Heart right ventricle (tissue), 16 donors: ENCODE measurements at regions not wholly inside any gene's neighbourhood (a gene's known extent, or its start where the extent isn't known, plus 50 kb on each side); places are given as distances from the start of the nearest gene placed in this dataset.
A peak's percentile ranks its signal among the peaks of the same experiment; 100 is the strongest.

ENCODE experiments used
- ATAC-seq, 8 donors: fragments of 200-7000 bp; cut with Tn5 transposase; one replicate each; pipeline ENCODE4 v1.9.1; 2020; ENCODE audit warnings: mild to moderate bottlenecking in 8 of 8, moderate library complexity in 8 of 8, moderate number of reproducible peaks in 1 of 8
- DNase-seq, 2 donors: peaks; one replicate each; pipeline ENCODE4 v3.0.0-alpha.2; 2020
- H3K27ac ChIP-seq, 10 donors: fragments of 200-600 bp; sonication (generic) in 2 of 10; one replicate each; pipeline versions ENCODE4 v1.5.0 to v1.8.0; 2020 to 2022; ENCODE audit warnings: mild to moderate bottlenecking in 3 of 10
- H3K27me3 ChIP-seq, 7 donors: fragments of 200-600 bp; one replicate each; pipeline ENCODE4 v1.8.0; 2021 to 2022; ENCODE audit warnings: mild to moderate bottlenecking in 2 of 7
- H3K36me3 ChIP-seq, 9 donors: fragments of 200-600 bp; sonication (generic) in 1 of 9; one replicate each; pipeline versions ENCODE4 v1.5.0 to v1.8.0; 2020 to 2022; ENCODE audit warnings: mild to moderate bottlenecking in 2 of 9
- H3K4me1 ChIP-seq, 9 donors: fragments of 200-600 bp; sonication (generic) in 1 of 9; one replicate each; pipeline versions ENCODE4 v1.5.0 to v1.8.0; 2020 to 2022; ENCODE audit warnings: mild to moderate bottlenecking in 4 of 9
- H3K4me3 ChIP-seq, 10 donors: fragments of 200-600 bp; sonication (generic) in 2 of 10; one replicate each; pipeline versions ENCODE4 v1.5.0 to v1.8.0; 2020 to 2022; ENCODE audit warnings: mild to moderate bottlenecking in 7 of 10, moderate library complexity in 2 of 10
- H3K9me3 ChIP-seq, 11 donors: fragments of 200-600 bp in 10 of 11; sonication (generic) in 2 of 11; one replicate each; pipeline versions ENCODE4 v1.5.0 to v1.8.0; 2013 to 2022; ENCODE audit warnings: mild to moderate bottlenecking in 2 of 11, control low read depth in 1 of 11, moderate library complexity in 1 of 11
- CTCF ChIP-seq, 9 donors: fragments of 200-600 bp; sonication (generic) in 2 of 9; IDR thresholded peaks; one replicate each; pipeline versions ENCODE4 v1.5.0 to v1.8.0; 2021 to 2022; ENCODE audit warnings: antibody characterized with exemption in 9 of 9, mild to moderate bottlenecking in 5 of 9, moderate library complexity in 1 of 9
- WGBS, 2 donors: extraction: QIAGEN DNeasy Blood & Tissue Kit; methylation state at CpG; one replicate each; pipeline ENCODE4 v1.1.7; 2013; ENCODE audit warnings: inconsistent platforms in 1 of 2; 5-methylcytosine and 5-hydroxymethylcytosine counted together
- intact Hi-C, 10 donors: fragments of 100-400 bp; cut with DNase I; formaldehyde crosslinking; loops; one replicate each; pipeline versions ENCODE4 v1.11.1 to v1.14.2; 2022
- donor health status: Arrhythmogenic right ventricular cardiomyopathy.
- donor health status: ischemic (EF 13 %, LVEDD 7.1; RV severe dilation, severe dysfunction).
- donor health status: healthy with polysubstance abuse.
- donor health status: DM: no; HTN: yes; CAD: no.
- donor health status: DM: no; HTN: no; CAD: no.
- donor health status: ischemic (EF 25% LVEDD 6.9; RV normal size, moderate dysfunction).
- donor health status: ischemic (EF 25% LVEDD 5.7; RV mildly dilated, moderate dysfunction).
- donor health status: healthy.
- donor health status: DM: yes; HTN: yes; CAD: no.
- donor health status: Ischemic cardiomyopathy.
- donor health status: ischemic (EF 35%, LVEDD 5.7; RV mildly dilated, moderate dysfunction).
- donor health status: nonischemic (EF 11% LVEDD 7.7; RV severe dilation, severe dysfunction).
- donor health status: DM: yes; HTN: yes; CAD: no.
- donor health status: PGD.
- donor health status: ischemic (EF 29% LVEDD 5.4; RV normal size, mild dysfunction).
- donor health status: nonischemic (EF 23%, LVEDD 6.1; RV moderate dilation, normal function).

GRCh38 chr6:111997853-111998208 is 56.1 kb upstream of the CCN6 start:
- peaks cover 0 to 18% (median 6%) of the 10 kb centered on the region in 9 donors for H3K4me1 ChIP-seq
- whole genome bisulfite sequencing, 2 donors, result 64 to 74% methylated on average over 6 of the region's 6 CpGs
- peak overlapping the region in 9 of 10 donors; percentile 15 to 65 (median 48) for H3K27ac ChIP-seq
- no peaks in the 10 kb centered on the region for H3K9me3 ChIP-seq
- DNase-seq (peak; percentile 24 to 44), ATAC-seq (peak; percentile 48 to 80 (median 64))
- intact Hi-C loops, result loop anchor here (1.0 to 10.0 kb wide), 11 partner anchors 44 to 289 kb away; partner anchors contain the start of gene FYN (in 7 of the 10)
- H3K36me3 ChIP-seq, result no peaks in the 10 kb centered on the region
- H3K4me3 ChIP-seq, result peak overlapping the region in 6 of 10 donors; percentile 6 to 33 (median 26)
- peaks cover 0 to 4% (median 0%) of the 10 kb centered on the region in 7 donors for H3K27me3 ChIP-seq
- TF ChIP-seq CTCF (IDR thresholded peaks at IDR 0.05), result no peak

GRCh38 chr6:112002307-112002706 is 51.6 kb upstream of the CCN6 start:
- 94 to 98% methylated on average over 1 of the region's 1 CpG for WGBS, 2 donors
- Histone ChIP-seq H3K4me3 (no peak overlapping the region), H3K27ac (no peak overlapping the region), H3K36me3 (no peaks in the 10 kb centered on the region), H3K4me1 (peaks cover 0 to 24% (median 6%) of the 10 kb centered on the region in 9 donors), H3K9me3 (no peaks in the 10 kb centered on the region), H3K27me3 (peaks cover 0 to 4% (median 0%) of the 10 kb centered on the region in 7 donors)
- ATAC-seq, result no peak
- DNase-seq, result no peak
- no peak for TF ChIP-seq CTCF (IDR thresholded peaks at IDR 0.05)
- intact Hi-C loops, result no loop called here
